Superior temporal gyrus (tissue), 1 donor: ENCODE measurements at regions not wholly inside any gene's neighbourhood (a gene's known extent, or its start where the extent isn't known, plus 50 kb on each side); places are given as distances from the start of the nearest gene placed in this dataset.

Source experiments
- DNase-seq: peaks from one replicate; pipeline ENCODE4 v3.0.0-alpha.2; 2016; ENCODE audit errors: extremely low spot score

- DNase-seq: no peak
These were observed 396.7 kb upstream of the RGMA start for GRCh38 chr15:93485438-93486327.

- DNase-seq: no peak
These were observed 394.9 kb upstream of the RGMA start for GRCh38 chr15:93483923-93484322.

DNA sequence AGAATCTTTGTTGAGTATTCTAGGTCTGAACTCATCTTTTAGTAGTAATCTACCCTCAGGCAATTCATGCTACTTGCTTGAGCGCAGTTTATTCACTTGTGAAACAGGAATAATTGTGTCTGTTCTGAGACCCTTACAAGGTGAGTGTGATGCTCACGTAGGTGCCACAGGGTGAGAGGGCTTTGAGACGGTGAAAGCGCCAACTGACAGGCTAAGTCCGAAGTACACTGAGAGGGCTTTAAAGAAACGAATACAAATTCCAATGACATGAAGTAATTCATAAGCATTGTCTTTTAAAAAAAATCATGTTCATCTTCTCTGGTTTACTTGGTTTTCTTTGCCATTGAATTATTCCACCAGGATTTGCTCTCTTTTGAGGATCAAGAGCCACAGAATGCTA, 393.7 kb upstream of the RGMA start:
- no peak for DNase-seq

- DNase-seq: no peak
These were observed 390.7 kb upstream of the RGMA start for GRCh38 chr15:93479715-93480114.

DNA sequence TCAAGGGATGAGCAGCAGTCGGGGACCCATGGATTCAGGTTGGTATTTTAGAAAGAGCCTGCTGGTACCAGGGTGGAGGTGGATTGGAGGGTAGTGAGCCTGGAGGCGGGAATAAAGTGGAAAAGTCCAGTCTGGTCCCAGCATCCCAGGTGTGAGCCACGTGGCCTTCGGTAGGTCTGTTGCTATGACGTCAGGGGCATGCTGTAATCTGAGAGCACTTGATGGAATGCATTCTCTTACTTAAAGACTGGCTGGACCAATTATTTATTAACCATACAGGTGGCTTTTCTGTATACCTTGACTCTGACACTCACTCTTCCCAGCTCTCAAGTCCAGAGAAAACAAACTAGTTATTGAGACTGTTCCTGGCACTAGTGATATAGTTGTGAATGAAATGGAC, 389.9 kb upstream of the RGMA start:
- no peak for DNase-seq

DNA sequence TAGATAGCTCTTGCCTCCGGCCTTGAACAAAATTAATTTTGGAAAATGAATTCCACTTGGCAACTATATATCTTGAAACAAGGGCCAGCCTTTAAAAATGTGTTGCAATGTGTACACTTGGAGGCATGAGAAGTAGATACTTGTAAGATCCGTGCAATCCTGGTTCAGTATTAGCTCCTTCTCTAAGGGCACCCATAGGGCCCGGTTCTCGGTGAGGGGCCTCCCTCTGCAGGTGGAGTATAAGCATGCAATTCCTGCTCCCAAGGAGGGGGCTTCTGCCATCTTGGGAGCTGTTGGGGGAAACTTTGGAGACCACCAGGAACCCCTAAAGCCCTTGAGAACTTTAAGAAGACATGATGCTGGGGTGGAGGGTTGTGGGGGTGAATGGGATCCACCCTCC, 388.7 kb upstream of the RGMA start:
- no peak for DNase-seq

- DNase-seq: no peak
These were observed 388.2 kb upstream of the RGMA start for GRCh38 chr15:93477188-93477587.

DNA sequence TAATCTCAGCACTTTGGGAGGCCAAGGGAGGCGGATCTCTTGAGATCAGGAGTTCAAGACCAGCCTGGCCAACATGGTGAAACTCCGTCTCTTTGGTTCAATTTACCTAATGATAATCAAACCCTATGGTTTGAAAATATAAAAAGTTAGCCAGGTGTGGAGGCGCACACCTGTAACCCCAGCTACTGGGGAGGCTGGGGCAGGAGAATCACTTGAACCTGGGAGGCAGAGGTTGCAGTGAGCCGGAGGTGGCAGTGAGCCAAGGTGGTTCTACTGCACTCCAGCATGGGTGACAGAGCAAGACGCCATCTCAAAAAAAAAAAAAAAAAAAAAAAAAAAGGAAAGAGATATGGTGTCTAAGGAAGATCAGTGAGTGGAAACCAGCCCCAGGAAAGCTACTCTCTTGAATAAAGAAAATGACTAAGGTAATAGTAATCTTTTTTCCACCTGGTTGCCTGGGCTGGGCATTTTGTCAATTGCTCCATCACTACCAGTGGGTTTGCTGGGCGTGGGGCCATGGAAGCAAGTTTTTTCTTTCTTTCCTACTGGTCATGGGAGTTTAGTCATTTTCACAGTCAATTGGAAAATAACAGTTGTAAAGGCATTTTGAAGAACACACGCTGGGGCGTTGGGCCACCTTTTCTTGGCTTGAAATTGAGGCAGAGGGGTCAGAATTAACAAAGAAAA, 387.6 kb upstream of the RGMA start:
- DNase-seq: no peak

- no peak for DNase-seq
These were observed 385.7 kb upstream of the RGMA start for GRCh38 chr15:93474728-93475127.

- no peak for DNase-seq
These were observed 381.0 kb upstream of the RGMA start for GRCh38 chr15:93469994-93470393.

GRCh38 chr15:93467337-93467736, 378.3 kb upstream of the RGMA start:
- peak; percentile 28 for DNase-seq

DNA sequence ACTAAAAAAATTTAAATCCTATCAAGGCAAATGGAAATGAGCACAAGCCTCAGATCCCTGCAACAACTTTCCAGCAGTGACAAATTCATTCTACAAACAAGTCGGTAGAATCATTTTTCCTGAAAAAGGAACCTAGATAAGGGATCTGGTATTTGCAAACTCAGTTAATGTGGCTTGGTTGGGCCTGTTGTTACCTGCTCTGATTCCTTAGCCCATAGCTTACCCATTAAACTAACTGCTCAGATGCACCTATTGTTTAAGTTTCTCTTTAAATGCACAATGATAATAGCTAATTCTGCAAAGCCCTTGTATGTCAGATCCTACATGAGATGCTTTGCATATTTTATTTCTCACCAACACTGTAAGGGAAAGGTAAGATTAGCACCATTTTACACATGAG, 377.4 kb upstream of the RGMA start:
- DNase-seq: no peak

DNA sequence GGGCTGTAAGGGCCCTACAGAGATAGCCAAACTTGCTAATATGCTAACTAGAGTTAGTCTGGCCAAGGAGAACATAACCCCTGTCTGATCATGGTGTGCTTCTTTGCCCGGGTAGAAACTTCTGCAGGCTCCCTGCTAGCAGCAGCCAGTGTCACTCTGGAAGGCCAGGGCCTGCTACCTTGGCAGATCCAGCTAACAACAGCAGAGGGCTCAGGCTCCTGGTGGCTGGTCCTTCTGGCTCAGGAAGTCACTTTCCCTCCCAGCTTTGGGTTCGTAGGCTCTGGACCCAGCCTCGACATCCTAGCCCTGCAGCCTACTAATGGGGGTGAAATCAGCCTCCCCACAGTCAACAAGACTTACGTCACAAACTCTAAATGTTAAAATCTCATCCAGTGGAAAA, 373.7 kb upstream of the RGMA start:
- no peak for DNase-seq

GRCh38 chr15:93460717-93461116, 371.7 kb upstream of the RGMA start:
- no peak for DNase-seq

GRCh38 chr15:93459396-93459795, 370.4 kb upstream of the RGMA start:
- DNase-seq: no peak

DNA sequence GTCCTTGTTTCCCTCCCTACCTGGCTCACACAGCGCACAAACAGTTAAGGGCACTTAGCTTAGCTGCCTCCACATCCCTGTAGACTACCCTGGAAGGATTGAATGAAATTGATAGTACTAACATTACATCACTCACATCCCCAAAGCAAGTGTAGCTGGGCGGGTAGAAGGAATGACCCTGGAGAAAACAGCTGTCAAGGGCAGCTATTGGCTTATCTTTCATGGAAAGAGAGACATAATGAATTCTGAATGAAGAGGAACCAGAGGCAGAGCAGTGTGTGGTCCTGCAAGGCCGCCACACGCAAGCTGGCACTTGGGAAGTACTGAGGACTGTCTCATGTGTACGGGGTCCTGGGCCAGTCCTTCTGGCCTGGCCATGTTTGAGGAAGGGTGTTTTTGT, 369.6 kb upstream of the RGMA start:
- DNase-seq: no peak

- no peak for DNase-seq
These were observed 365.8 kb upstream of the RGMA start for GRCh38 chr15:93454788-93455187.

DNA sequence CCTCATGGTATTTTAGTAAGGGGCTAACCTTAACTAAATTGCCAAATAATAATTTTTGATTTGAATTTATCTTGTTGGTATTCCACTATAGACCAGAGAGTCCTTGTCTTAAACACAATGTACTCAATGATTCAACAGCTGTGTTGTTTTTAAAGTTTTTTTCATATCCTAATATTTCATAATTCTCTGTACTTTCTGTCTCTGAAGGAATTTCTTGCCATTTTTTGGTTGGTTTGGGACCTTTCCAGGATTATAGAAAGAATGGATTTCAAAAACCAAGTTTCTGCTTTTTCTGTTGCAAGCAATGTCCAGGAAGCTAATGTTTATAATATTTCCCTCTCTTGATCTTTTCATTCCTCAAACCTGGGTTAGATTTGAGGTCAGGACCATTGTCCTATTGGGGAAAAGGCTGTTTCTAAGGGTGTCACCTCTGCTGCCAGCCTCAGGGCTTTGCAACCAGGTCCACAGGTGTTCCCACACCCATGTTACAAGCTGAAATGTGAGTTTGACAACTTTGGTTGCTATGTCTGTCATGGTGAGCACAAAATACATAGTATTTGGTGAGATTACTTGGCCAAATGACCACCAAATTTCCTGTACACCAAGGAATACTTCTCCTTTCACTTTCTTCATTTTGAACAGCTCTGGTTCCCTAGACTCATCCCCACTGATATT, 363.7 kb upstream of the RGMA start:
- DNase-seq: no peak

DNA sequence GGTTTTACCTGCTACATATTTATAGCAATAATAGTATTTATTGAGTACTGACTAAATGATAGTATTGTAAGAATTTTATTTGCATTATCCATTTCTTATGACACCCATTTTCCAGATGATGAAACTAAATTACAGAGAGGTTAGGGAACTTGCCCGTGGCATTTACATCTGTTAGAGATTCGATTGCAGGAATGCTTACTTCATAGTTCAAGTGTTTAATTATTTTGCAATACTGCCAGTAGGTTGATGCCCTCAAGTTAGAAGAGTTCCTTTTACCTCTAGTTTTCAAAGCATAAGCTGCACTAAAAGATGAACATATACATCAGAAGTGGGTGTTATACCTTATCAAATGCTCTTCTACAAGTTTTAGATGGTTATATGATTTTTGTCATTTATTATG, 362.8 kb upstream of the RGMA start:
- DNase-seq: no peak

DNA sequence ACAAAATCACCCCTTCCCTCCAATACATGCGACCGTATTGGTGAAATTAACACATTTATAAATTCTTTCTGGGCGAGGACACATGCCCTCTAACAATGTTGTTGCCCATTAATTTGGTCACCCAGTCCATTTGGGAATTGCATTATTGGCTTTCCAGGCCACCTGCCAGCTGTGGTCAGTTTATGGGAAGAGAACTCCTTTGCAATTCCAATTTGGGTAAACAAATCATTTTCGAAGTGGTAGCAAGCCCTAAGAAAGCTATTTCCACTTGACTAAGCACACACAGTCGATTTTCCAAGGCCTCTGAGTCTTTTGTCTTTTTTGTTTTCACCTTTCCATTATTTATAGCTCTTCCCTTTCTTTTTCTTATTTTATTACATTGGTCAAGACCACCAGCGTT, 362.3 kb upstream of the RGMA start:
- DNase-seq: no peak

GRCh38 chr15:93449798-93450197, 360.8 kb upstream of the RGMA start:
- DNase-seq: no peak

DNA sequence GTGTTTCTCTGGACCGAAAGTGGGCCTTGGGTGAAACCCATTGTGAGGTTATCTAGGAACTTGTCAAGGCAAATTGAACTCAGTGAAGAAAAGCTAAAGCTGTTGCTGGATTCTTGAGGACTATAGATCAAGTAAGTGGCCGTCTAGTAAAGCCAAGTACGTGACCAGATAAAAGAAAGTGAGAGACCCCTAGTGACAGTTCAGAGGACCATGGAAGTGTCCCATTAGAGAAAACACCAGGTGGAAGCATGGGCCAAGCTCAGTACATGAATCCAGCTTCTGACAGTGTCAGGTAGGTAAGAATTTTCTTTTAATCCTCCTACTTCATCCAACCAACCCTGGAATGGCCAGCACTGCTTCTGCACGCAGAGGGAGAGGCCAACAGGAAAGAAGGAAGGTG, 349.3 kb upstream of the RGMA start:
- DNase-seq: no peak

- DNase-seq: no peak
These were observed 343.5 kb upstream of the RGMA start for GRCh38 chr15:93432474-93432873.
